GM18517 (cell line): ENCODE measurements at regions not wholly inside any gene's neighbourhood (a gene's known extent, or its start where the extent isn't known, plus 50 kb on each side); places are given as distances from the start of the nearest gene placed in this dataset.
"Not testable (repeated sequence)": the region's sequence is repeated elsewhere in the genome, so short reads cannot be mapped to it uniquely, and the experiment has no call there.

ENCODE experiments used
- ATAC-seq: cut with Tn5 transposase; IDR thresholded peaks from one replicate; pipeline ENCODE4 v1.9.1; 2021; ENCODE audit warnings: mild to moderate bottlenecking, moderate library complexity; ENCODE audit not compliant: unreplicated experiment

DNA sequence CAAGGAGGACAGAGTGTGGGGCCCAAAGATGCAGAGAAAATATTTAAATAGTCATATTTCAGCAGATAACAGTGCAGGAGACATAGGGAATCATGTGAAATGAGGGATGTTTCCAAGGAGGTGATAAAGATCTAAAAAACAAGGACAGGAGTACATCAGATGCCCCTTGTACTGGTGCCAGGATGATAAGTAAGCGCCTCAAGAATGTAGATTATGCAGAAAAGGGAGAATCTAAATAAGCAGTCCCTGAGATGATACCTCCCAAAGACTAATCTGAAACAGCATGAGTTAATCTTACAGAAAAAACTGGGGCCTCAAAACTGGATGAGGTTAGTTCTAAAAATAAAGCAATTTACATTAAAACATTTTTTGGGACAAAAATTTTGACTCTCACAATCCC is 136.1 kb upstream of the WDFY3 start:
- no peak for ATAC-seq

DNA sequence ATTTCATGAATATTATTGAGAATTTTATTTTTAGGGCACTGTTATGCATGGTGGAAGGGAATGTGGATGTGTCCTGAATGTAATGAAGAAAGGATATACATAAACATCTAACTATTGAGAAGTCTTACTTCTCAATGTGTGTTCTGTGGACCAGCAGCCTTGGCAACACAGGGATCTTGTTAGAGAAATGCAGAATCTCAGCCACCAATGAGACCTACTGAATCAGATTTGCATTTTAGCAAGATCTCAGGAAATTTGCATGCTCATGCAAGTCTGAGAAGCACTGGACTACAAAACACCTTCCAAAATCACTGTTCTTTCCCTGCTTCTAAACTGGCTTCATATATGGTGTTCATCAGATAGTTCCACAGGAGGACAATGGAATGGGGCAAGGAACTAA is 139.7 kb upstream of the WDFY3 start:
- no peak for ATAC-seq

DNA sequence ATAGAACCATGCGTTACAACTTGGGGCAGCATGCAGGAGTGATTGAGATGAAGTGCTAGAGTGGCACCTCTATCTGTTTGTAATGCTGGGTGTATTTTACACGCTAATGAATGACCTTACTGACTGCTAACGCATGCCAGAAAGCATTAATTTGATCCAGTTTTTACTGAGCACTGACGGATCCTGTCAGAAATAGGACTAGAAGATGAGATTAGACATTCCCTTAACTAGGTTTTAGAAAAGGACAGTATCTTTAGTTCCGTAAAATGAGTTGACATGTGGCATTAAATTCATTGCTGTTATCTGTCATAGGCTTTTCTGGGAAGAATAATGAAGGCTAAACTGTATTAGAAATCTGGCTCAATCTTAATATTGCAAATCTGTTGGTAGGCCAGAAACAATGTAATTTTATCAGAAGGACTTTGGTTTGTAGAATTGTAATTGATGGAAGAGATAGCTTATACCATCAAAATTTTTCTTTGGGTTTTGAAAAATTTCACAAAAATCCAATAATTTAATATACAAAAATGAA is 140.4 kb upstream of the WDFY3 start:
- no peak for ATAC-seq

DNA sequence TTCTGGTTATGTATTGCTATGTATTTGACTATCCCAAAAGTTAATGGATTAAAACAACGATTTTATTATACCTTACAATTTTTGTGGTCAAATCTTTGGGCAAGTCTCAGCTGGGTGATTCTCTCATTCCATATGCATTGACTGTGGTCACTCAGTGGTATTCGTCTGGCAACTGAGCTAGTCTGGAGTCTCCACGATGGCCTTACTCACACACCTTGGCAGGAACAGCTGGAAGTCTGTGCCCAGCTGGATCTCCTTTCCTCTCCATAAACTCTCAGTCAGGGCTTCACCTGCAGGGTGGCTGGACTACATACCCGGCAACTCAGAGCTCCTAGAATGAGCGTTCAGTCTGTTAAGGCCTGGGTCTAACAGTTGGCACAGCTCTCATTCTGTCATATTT is 141.1 kb upstream of the WDFY3 start:
- no peak for ATAC-seq

DNA sequence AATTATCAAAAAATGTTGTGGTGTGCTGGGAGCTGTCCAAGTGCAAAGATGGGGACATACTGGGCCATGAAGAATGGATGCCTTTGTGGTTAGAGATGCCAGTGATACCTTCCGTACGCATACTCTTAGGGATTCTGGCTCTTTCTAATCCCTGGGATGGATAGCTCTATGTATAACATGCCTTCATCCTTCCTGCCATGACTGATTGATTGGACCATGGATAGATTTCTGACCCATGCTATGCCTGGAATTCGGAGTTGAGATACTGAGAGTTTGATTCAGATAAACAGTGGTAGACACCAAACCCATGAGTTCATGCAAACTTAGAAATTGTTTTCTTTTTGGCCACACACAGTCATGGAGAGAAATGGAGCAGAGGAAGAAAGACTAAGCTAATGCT is 147.2 kb upstream of the WDFY3 start:
- no peak for ATAC-seq

DNA sequence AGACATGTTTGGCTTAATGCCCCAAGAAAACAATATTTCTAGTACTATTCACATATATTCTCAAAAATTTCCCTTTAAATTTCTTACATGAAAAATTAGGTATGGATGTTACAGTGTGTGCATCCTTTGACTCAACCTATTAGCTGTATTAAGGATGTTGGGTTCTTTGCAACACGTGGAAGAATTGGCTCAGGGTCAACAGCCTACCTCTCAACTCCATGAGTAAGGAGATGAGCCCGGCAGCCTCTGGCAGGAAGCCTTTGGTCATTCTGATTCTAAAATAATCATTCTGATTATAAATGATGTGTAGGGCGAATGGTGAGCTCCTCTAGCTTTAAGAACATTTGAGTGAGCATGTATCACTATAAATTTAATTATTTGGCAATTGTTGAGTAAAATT is 148.0 kb upstream of the WDFY3 start:
- ATAC-seq, result no peak

DNA sequence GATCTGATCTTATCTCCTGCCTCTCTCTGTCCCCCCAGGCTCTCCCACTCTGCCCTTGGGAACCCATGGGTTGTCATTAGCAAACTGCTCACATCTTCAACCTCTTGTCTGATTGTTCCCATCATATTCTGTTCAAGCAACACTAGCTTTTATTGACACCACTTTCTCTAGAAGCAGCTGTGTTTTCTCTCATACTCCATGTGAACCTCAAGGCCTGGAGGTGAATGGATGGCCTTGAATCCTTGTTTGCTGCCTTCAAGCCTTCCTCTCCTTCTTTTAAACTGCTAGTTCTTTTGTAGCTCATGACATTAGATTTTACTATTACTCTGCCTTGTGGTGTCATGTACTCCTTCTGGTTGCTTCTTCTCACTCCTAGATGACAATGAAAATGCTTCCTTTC is 149.5 kb upstream of the WDFY3 start:
- no peak for ATAC-seq

DNA sequence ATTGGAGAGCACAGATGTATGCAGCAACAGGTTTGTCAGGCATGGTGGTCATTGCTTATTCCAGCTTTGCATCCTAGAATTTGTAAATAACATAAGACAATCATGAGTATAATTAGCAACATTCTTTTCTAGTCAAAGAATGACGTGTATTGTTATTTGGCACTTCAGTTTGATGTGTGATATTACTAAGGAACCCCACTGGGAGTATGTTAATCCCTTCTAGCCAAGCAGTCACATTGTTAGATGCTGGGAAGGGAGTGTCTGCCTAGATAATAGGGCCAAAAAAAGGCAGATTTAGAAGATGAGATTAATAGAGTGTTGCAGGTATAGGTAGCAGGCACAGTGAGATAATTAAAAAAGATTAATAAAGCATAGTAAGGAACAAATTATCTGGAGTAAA is 159.2 kb upstream of the WDFY3 start:
- ATAC-seq, result no peak

DNA sequence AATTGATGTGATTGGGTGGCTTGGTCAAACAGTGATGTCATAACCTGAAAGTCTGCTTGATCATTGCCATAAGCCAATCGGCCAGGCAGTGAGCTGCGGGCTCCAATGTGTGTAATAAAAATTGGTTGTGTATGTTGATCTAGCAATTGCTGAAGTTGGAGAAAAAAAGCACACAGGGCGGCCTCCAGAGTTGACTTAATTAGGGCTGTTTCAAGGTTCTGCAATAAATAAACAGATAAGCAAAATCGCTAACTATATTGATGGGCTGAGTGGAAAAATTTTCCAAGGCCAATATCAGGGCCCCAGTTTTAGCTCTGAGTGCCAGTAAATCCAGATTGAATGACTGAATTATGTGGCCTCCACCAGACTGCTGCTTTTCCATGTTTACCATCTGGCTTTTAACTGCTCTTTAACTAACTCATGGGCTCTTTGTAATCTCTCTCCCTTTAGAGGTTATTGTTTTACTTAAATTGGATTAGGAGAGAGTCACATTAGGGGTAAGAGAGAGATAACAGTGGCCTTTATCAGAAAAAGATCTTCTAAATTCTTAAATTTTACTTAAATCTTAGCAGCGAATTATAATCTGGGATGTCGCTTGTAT is 160.6 kb upstream of the WDFY3 start:
- ATAC-seq, result no peak

DNA sequence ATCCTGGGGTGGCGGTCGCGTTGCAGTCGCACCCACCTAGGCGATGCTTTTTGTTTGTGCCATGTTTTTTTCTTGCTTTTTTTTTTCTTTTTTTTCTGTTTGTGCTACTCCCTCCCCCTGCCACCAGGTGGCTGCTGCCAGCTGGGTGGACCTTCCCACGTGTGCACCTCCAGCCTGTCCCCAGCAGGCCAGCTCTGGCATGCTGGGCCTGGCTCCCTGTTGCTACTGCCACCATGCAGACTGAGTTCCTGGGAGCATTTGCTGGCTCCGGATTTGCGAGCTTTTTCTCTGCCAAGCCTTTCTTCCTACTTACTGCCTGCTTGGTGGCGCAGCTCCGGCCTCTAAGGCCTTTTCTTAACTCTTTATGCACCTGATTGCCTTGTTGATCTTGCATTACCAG is 161.2 kb upstream of the WDFY3 start:
- ATAC-seq, result peak; percentile 93

DNA sequence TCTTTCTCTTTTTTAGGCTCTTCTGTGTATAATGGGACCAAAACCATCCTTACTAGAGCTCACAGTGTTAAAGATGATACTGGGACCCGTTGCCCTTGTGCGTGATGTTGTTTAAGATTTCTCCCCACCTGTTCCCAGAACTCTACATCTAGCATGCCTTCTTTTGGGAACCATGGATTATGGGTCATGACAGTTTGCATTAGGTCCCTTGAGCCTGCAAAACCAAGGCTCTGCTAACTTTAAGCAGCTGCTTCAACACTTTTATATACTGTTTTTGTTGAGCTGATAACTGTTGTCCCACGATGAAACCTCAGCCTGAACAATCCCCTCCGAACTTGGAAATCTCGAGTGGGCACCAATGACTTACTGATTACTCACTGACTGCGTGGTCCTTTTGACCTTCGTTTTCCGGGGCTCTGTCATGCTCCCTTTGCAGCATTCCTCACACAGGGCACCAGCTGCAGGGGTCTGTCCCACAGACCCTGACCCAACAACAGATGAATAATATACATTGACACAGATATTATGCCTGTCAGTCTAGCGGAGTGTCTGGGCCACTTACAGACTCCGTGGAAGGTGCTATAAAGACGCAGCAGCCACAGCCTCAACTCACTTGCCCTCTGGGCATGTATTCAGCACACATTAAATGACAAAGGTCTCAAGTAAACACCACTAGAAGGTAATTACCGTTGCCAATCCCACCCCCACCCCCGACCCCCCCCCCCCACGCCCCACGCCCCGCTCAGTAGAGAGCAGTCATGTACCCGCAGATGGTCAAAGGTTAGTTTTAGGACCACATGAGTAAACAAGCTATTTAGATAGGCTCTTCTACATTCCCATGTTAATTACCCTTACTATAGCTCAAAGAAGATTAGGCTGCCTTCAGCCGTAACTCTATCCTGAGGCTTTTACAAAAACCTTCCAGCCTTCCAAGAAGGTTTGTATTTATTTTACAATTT is 162.0 kb upstream of the WDFY3 start:
- no peak for ATAC-seq

DNA sequence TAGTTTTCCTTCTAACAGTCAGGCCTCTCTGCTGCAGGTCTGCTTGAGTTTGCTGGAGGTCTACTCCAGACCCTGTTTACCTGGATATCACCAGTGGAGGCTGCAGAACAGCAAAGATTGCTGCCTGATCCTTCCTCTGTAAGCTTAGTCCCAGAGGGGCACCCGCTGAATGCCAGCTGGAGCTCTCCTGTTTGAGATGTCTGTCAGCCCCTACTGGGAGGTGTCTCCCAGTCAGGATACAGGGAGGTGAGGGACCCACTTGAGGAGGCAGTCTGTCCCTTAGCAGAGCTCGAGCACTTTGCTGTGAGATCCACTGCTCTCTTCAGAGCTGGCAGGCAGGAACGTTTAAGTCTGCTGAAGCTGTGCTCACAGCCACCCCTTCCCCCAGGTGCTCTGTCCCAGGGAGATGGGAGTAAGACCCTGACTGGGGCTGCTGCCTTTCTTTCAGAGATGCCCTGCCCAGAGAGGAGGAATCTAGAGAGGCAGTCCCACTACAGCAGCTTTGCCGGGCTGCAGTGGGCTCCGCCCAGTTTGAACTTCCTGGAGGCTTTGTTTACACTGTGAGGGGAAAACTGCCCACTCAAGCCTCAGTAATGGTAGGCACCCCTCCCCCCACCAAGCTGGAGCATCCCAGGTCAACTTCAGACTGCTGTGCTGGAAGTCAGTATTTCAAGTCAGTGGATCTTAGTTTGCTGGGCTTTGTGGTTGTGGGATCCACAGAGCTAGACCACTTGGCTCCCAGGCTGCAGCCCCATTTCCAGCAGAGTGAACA is 163.1 kb upstream of the WDFY3 start:
- not testable (repeated sequence) for ATAC-seq

DNA sequence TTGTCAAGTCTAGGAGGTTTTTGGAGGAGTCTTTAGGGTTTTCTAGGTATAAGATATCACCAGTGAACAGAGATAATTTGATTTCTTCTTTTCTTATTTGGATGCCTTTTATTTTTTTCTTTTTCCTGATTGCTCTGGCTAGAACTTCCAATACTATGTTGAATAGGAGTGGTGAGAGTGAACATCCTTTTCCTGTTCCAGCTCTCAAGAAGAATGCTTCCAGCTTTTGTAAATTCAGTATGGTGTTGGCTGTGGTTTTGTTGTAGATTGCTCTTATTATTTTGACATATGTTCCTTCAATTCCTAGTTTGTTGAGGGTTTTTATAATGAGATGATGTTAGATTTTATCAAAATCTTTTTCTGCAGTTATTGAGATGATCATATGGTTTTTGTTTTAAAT is 165.6 kb upstream of the WDFY3 start:
- ATAC-seq, result no peak

DNA sequence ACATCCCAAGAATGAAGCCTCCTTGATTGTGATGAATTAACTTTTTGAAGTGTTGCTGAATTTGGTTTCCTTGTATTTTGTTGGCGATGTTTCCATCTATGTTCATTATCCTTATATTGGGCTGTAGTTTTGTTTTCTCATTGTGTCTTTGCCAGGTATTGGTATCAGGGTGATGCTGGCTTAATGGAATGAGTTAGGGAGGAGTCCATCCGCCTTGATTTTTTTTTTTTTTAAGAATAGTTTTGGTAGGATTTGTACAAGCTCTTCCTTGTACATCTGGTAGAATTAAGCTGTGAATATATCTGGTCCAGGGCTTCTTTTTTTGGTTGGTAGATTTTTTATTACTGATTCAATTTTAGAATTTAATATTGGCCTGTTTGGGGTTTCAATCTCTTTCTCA is 166.1 kb upstream of the WDFY3 start:
- ATAC-seq, result no peak

DNA sequence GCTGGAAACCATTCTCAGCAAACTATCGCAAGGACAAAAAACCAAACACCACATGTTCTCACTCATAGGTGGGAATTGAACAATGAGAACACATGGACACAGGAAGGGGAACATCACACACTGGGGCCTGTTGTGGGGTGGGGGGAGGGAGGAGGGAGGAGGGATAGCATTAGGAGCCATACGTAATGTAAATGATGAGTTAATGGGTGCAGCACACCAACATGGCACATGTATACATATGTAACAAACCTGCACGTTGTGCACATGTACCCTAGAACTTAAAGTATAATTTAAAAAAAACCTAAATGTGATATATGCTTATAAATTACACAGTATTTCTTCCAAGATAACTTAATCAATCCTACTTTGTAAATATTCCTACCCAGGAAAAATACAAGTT is 173.3 kb upstream of the WDFY3 start:
- ATAC-seq, result not testable (repeated sequence)

DNA sequence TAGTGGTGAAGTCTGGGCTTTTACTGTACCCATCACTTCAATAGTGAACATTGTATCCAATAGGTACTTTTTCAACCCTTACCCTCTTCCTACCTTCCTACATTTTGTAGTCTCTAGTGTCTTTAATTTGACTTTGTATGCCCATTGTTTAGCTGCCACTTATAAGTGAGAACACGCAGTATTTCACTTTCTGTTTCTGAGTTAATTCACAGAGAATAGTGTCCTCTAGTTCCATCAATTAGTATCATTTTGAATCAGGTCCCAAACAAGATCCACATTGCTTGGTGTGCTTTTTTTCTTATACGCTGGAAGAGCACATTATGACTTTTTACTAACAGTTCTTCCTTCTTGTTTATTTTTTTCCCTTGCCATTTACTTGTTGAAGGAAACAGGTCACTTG is 176.0 kb upstream of the WDFY3 start:
- no peak for ATAC-seq

DNA sequence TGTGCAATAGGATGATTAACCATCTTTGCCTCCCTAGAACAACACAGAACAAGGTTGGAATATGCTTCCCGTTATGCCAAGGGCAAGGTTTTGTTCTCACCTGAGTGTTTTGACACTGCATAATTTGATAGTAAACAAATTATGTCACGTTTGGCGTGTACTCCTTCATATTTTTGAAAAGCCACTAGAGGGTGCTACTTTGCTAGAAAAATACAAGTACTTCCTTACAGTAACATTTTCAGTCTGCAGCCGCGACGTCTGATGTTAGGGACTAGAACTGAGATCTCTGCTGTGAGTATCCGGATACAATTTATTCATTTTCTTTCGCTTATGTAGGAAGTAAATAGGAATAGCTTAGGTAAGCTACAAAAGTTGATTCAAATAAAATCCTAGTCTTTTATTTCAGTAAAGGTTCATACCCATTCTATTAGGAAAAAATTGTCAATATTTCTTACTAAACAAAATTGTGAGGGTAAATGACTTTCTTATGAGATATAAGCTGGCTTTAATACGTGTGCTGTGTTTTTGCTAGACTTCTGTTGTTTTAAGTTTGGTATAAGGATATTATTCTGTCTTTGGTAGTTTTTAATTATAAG is 181.1 kb upstream of the WDFY3 start:
- peak; percentile 94 for ATAC-seq

DNA sequence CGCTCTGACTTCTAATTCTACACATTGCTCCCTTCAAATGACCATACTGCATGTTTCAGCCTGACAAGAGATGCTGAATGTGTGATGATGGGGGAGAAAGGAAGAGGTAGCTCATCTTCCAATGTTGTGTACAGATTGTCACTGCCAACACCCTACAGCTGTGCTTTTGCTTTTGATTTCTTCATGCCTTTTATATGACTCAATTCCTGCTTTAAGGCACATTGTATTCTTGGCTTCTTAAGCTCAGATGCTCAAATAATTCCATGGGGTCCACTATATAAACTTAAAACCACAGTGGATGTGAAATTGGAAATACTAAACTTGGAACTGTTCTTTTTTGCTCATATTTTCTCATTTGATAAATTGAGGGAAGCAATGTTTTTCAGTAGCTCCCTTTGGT is 183.2 kb upstream of the WDFY3 start:
- no peak for ATAC-seq

DNA sequence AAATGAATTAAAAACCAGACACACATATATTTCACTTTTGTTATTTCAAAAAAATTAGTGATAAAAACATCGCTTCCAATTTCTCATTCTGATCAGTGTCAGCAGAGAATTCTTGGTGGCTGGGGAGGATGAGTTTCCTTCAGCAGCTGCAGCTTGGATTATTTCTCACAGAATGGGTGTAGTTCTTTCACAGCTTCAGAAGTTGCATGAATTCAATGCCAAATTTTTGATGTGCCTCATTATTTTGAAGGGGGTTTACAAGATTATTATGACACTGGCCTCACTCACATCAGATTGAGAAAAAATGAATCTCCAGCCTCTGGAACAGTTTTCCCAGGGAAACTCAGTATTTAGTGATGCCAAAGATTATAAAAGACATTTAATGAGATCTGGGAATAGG is 184.9 kb upstream of the WDFY3 start:
- ATAC-seq, result no peak

DNA sequence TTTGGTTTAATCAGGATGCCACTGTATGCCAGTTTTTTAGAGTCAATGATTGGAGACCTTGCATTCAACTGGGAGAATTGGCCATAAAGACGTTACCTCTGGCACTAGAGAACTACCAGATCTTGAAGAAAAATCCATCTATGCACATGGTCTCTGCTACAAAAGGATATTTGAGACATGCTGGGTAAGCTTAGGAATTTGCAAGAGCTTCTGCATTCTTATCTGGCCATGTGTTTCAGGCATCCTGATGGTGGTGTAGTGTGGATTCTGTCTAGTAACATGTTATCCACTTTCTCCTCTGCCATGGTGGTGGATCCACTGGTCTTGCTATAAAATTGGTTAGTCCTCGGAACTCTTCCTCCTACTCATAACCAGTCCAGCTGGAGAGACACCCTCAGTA is 185.3 kb upstream of the WDFY3 start:
- ATAC-seq, result no peak

DNA sequence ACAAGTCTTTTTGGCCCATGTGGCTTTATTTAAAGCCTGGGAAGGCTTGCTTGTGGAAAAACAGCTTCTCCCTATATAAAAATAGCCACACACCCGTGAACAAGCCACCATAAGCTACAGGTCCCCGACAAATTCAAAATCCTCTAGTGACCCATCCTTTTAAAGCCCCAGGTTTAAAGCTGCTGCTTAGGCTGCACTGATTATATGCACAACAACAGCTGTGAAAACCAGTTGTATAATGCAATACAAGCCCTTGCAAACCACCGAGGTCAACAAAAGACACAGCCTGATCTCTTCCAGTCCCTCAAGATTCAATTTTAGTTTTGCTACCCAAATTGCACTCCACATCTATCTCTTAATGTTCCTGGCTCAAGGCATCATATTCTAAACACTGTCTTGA is 186.0 kb upstream of the WDFY3 start:
- ATAC-seq, result no peak
